Transverse colon (tissue), 4 donors: ENCODE measurements at regions not wholly inside any gene's neighbourhood (a gene's known extent, or its start where the extent isn't known, plus 50 kb on each side); places are given as distances from the start of the nearest gene placed in this dataset.

Experiments used
- DNase-seq: peaks from one replicate; pipeline ENCODE4 v3.0.0-alpha.2; 2019
- H3K27ac ChIP-seq, 4 donors: fragments of 200-600 bp; sonication (generic); 2 replicates each; pipeline ENCODE4 v1.5.1; 2016 to 2018; ENCODE audit warnings: inconsistent platforms in 4 of 4
- H3K27me3 ChIP-seq: fragments of 200-600 bp; sonication (generic); 2 replicates; pipeline ENCODE4 v1.5.1; 2017; ENCODE audit warnings: inconsistent platforms
- H3K36me3 ChIP-seq, 4 donors: fragments of 200-600 bp; sonication (generic); 2 replicates each; pipeline ENCODE4 v1.5.1; 2017 to 2019; ENCODE audit warnings: inconsistent platforms in 4 of 4
- H3K4me1 ChIP-seq, 4 donors: fragments of 200-600 bp; sonication (generic); 2 replicates each; pipeline ENCODE4 v1.5.1; 2017 to 2020; ENCODE audit warnings: inconsistent platforms in 4 of 4
- H3K4me3 ChIP-seq, 4 donors: fragments of 200-600 bp; sonication (generic); 1 replicate in 1 of 4; 2 replicates in 3 of 4; pipeline versions ENCODE4 v1.5.1 to v1.6.1; 2017 to 2019; ENCODE audit warnings: inconsistent platforms in 4 of 4
- H3K9me3 ChIP-seq, 2 donors: fragments of 200-600 bp; sonication (generic); 2 replicates each; pipeline ENCODE4 v1.5.1; 2017 to 2019; ENCODE audit warnings: inconsistent platforms in 2 of 2
- CTCF ChIP-seq, 5 experiments: fragments of 200-600 bp in 3 of 5; fragments of 450-650 bp in 2 of 5; sonication (generic) in 3 of 5; IDR thresholded peaks; 1 replicate in 2 of 5; 2 replicates in 3 of 5; pipeline ENCODE4 v1.5.1; 2016 to 2017; ENCODE audit warnings: antibody characterized with exemption in 5 of 5, inconsistent platforms in 3 of 5, mild to moderate bottlenecking in 2 of 5, moderate library complexity in 1 of 5
- EP300 ChIP-seq: sonication (generic); formaldehyde crosslinking; IDR thresholded peaks from one replicate; pipeline ENCODE4 v1.6.1; 2017; ENCODE audit warnings: antibody characterized with exemption, low read depth
- POLR2A ChIP-seq: fragments of 450-650 bp; IDR thresholded peaks from one replicate; pipeline ENCODE4 v1.6.1; 2016; ENCODE audit warnings: antibody characterized with exemption, mild to moderate bottlenecking, moderate library complexity
- POLR2AphosphoS5 ChIP-seq, 3 donors: sonication (generic); formaldehyde crosslinking; IDR thresholded peaks; one replicate each; pipeline ENCODE4 v1.6.1; 2016; ENCODE audit warnings: antibody characterized with exemption in 3 of 3
- WGBS, 2 donors: methylation state at CpG; one replicate each; pipeline ENCODE4 v1.1.5; 2018; ENCODE audit warnings: low coverage in 1 of 2; 5-methylcytosine and 5-hydroxymethylcytosine counted together
- in situ Hi-C, 4 donors: fragments of 200-750 bp; cut with MboI; loops; one replicate each; pipeline versions ENCODE4 v1.15.0 to v1.15.1; 2017; ENCODE audit warnings: low sequenced_read_pairs in 3 of 4, low pct_ligation_motif_present in 1 of 4, low pct_unique_long_range_greater_than_20kb in 1 of 4
- intact Hi-C: fragments of 100-400 bp; cut with DNase I; formaldehyde crosslinking; loops from one replicate; pipeline ENCODE4 v1.15.1; 2023; ENCODE audit warnings: low total_unique reads

- no peaks in the 10 kb centered on the region for H3K9me3 ChIP-seq
- no peaks in the 10 kb centered on the region for H3K27me3 ChIP-seq
- in situ Hi-C loops, result no loop called here
- no peak overlapping the region for H3K4me3 ChIP-seq
- DNase-seq, result no peak
- TF ChIP-seq POLR2AphosphoS5 (IDR thresholded peaks at IDR 0.05), result no peak
- TF ChIP-seq EP300, result no peak
- no peak for TF ChIP-seq POLR2A
- TF ChIP-seq CTCF (IDR thresholded peaks at IDR 0.05), result no peak
- no peaks in the 10 kb centered on the region for H3K4me1 ChIP-seq
- H3K27ac ChIP-seq, result no peak overlapping the region
- intact Hi-C loops, result no loop called here
- no peaks in the 10 kb centered on the region for H3K36me3 ChIP-seq
- WGBS, 2 donors, result 72 to 82% methylated on average over 2 to 7 of the region's 7 CpGs
These were observed 179.0 kb downstream of the NOC3L start for GRCh38 chr10:94183666-94184264.

- intact Hi-C loops, result no loop called here
These were observed 176.0 kb downstream of the NOC3L start for GRCh38 chr10:94186722-94187121.

GRCh38 chr10:94192333-94192732 lies 170.4 kb downstream of the NOC3L start:
- peaks cover 0 to 17% (median 0%) of the 10 kb centered on the region in 4 donors for H3K4me1 ChIP-seq
- intact Hi-C loops (no loop called here), in situ Hi-C loops (no loop called here)
- TF ChIP-seq EP300 (no peak), POLR2AphosphoS5 (IDR thresholded peaks at IDR 0.05) (no peak), POLR2A (no peak), CTCF (IDR thresholded peaks at IDR 0.05) (no peak)
- no peak for DNase-seq
- no peak overlapping the region for H3K4me3 ChIP-seq
- H3K36me3 ChIP-seq, result no peaks in the 10 kb centered on the region
- no peaks in the 10 kb centered on the region for H3K9me3 ChIP-seq
- WGBS, 2 donors, result 79 to 87% methylated on average over 2 to 3 of the region's 3 CpGs
- no peaks in the 10 kb centered on the region for H3K27me3 ChIP-seq
- peak overlapping the region in 2 of 4 donors; percentile 38 to 60 for H3K27ac ChIP-seq

More at GRCh38 chr10:94186722-94187121, 176.0 kb downstream of the NOC3L start:
- WGBS, 2 donors, result 50 to 75% methylated on average over 2 of the region's 2 CpGs
- no peak for TF ChIP-seq EP300
- TF ChIP-seq POLR2A, result no peak
- no peak for TF ChIP-seq POLR2AphosphoS5 (IDR thresholded peaks at IDR 0.05)
- no peak for TF ChIP-seq CTCF (IDR thresholded peaks at IDR 0.05)
- no peaks in the 10 kb centered on the region for H3K4me1 ChIP-seq
- no peak for DNase-seq
- H3K27ac ChIP-seq, result no peak overlapping the region
- H3K27me3 ChIP-seq, result no peaks in the 10 kb centered on the region
- H3K9me3 ChIP-seq, result no peaks in the 10 kb centered on the region
- no peak overlapping the region for H3K4me3 ChIP-seq
- in situ Hi-C loops, result no loop called here
- no peaks in the 10 kb centered on the region for H3K36me3 ChIP-seq

- WGBS, 2 donors, result 76 to 83% methylated on average over 1 of the region's 1 CpG
- no peaks in the 10 kb centered on the region for H3K27me3 ChIP-seq
- no peak overlapping the region for H3K4me3 ChIP-seq
- no peak for DNase-seq
- H3K9me3 ChIP-seq, result no peaks in the 10 kb centered on the region
- peak overlapping the region in 3 of 4 donors; percentile 32 to 60 (median 38) for H3K27ac ChIP-seq
- no peaks in the 10 kb centered on the region for H3K36me3 ChIP-seq
- in situ Hi-C loops (no loop called here), intact Hi-C loops (no loop called here)
- TF ChIP-seq POLR2AphosphoS5 (IDR thresholded peaks at IDR 0.05) (no peak), EP300 (no peak), POLR2A (no peak), CTCF (IDR thresholded peaks at IDR 0.05) (no peak)
- H3K4me1 ChIP-seq, result peaks cover 0 to 17% (median 0%) of the 10 kb centered on the region in 4 donors
These were observed 169.8 kb downstream of the NOC3L start for GRCh38 chr10:94192974-94193373.
